Breast epithelium (tissue), 3 donors: ENCODE measurements at regions not wholly inside any gene's neighbourhood (a gene's known extent, or its start where the extent isn't known, plus 50 kb on each side); places are given as distances from the start of the nearest gene placed in this dataset.

ENCODE experiments used
- POLR2AphosphoS5 ChIP-seq, 3 donors: sonication (generic); formaldehyde crosslinking; IDR thresholded peaks; one replicate each; pipeline ENCODE4 v1.6.1; 2017; ENCODE audit warnings: antibody characterized with exemption in 3 of 3
- TF ChIP-seq, protein P1 (sequence below), 3 donors: fragments of 450-650 bp; IDR thresholded peaks; one replicate each; pipeline ENCODE4 v1.5.1; 2016 to 2017; ENCODE audit warnings: antibody characterized with exemption in 3 of 3, mild to moderate bottlenecking in 3 of 3, moderate library complexity in 3 of 3

DNA sequence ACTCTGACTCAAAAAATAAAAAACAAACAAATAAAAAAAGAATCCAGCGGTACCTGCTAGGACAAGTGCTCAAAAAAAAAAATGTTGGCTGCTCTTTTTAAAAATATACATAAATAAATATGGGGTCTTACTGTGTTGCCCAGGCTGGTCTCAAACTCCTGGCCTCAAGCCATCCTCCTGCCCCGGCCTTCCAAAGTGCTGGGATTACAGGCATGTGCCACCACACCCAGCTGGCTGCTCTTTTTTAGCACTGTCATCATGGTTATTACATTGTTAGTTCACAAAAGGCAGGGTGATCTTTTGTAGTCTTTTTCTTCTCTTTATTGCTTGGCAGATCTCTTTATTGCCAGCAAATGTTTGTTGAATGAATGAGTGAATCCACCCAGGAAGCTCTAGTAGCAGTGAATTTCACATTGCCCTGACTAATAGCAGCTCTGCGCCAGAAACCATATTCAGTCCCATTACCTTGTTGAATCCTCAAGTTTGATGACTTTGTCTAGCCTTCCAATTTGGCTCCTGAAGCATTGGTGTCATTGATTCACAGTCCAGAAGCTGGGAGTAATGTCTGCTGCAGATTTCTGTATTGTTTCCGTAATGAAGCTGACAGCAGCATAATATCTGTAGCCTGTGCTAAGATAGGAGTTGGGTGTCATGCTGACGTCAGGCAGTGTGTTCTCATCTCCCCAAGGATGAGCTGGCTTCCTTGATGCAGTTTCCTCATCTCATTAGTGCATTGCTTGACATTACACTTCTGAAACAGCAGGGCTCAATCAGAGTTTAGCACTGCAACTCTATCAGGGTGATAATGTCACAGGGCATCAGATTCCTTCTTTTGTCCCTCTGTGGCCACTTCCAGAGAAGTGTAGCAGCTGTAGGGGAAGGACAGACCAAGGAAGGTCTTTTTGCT, 84.9 kb upstream of the TGM3 start:
- TF ChIP-seq, protein P1, sequence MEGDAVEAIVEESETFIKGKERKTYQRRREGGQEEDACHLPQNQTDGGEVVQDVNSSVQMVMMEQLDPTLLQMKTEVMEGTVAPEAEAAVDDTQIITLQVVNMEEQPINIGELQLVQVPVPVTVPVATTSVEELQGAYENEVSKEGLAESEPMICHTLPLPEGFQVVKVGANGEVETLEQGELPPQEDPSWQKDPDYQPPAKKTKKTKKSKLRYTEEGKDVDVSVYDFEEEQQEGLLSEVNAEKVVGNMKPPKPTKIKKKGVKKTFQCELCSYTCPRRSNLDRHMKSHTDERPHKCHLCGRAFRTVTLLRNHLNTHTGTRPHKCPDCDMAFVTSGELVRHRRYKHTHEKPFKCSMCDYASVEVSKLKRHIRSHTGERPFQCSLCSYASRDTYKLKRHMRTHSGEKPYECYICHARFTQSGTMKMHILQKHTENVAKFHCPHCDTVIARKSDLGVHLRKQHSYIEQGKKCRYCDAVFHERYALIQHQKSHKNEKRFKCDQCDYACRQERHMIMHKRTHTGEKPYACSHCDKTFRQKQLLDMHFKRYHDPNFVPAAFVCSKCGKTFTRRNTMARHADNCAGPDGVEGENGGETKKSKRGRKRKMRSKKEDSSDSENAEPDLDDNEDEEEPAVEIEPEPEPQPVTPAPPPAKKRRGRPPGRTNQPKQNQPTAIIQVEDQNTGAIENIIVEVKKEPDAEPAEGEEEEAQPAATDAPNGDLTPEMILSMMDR (IDR thresholded peaks at IDR 0.05) = no peak
- no peak for TF ChIP-seq POLR2AphosphoS5 (IDR thresholded peaks at IDR 0.05)
